ENCODE measurements at regions not wholly inside any gene's neighbourhood (a gene's known extent, or its start where the extent isn't known, plus 50 kb on each side); places are given as distances from the start of the nearest gene placed in this dataset.

DNA sequence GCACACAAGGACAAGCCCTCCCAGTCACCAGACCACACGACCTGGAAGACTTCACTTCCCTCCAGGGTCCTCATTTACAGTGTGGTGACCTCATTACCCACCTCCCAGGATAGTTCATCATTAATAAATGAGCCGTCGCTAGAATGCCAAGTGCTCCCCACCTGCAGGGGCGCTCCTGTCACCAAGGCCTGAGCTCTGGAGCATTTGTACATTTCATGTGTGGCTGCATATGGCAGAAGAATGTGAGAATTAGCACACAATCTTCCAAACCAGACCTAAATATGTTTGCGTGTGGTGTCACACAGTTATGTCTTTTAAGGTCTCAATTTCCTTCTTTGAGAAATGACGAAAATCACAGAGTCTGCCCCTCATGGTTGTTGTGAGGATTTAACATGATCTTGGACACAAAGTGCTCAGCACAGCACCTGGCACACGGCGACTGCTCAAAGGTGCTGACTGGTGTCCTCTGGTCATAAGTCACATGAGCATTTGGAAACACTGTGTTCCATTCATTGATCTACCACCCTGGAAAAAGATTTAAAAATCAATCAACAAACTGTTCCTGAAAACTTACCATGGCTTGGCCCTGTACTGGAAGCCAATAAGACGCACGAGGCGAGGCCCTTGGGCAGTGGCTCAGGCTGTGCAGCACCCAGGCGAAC lies 150.6 kb upstream of the SPACA7 start:
- Histone ChIP-seq H4K20me1 (replicated peaks in 1 of 2; ENCODE audit: control insufficient read depth in 1 of 2, insufficient read depth in 2 of 2, low read length in 2 of 2) (no peaks in the 10 kb centered on the region), H3K27me3 (replicated peaks in 1 of 4; ENCODE audit: control insufficient read depth in 3 of 4, extremely low read depth in 1 of 4, insufficient read depth in 3 of 4, low read length in 3 of 4) (peaks cover 0 to 1% (median 0%) of the 10 kb centered on the region in 4 experiments; a peak in 1 of 7 replicates), H3K27ac (ENCODE audit: low read depth, low read length) (no peak overlapping the region; the same call in 1 of the 2 replicates), H3K4me2 (ENCODE audit: insufficient read depth in 1 of 2, low read depth in 2 of 2, low read length in 2 of 2) (no peak overlapping the region), H4K8ac (ENCODE audit: extremely low read depth, insufficient read depth, low read length) (no peak overlapping the region), H2BK120ac (replicated peaks; ENCODE audit: low read depth, low read length) (no peak overlapping the region), H3K23ac (ENCODE audit: insufficient read length) (no peak overlapping the region), H3K23me2 (ENCODE audit: low read depth, low read length) (no peaks in the 10 kb centered on the region), H2BK12ac (ENCODE audit: low read depth, low read length) (no peak overlapping the region), H2BK20ac (ENCODE audit: low read length) (no peak overlapping the region), H3K9me3 (ENCODE audit: insufficient read depth in 2 of 2, low read depth in 1 of 2, low read length in 1 of 2) (no peaks in the 10 kb centered on the region), H4K91ac (replicated peaks; ENCODE audit: insufficient read length, low read length) (no peak overlapping the region), H3K79me2 (ENCODE audit: control insufficient read depth in 1 of 2, insufficient read depth in 2 of 2, low read length in 2 of 2) (no peaks in the 10 kb centered on the region), H2BK15ac (ENCODE audit: low read length) (no peak overlapping the region), H2AK5ac (ENCODE audit: low read depth, low read length) (no peak overlapping the region), H3K56ac (replicated peaks; ENCODE audit: insufficient read length, low read depth, low read length) (no peak overlapping the region), H3K4me1 (replicated peaks in 1 of 4; ENCODE audit: control insufficient read depth in 3 of 4, insufficient read depth in 4 of 4, low read length in 3 of 4) (no peaks in the 10 kb centered on the region), H3K18ac (ENCODE audit: extremely low read depth, low read length) (no peak overlapping the region), H2BK5ac (ENCODE audit: low read depth, low read length) (no peak overlapping the region), H3K4me3 (ENCODE audit: extremely low read depth in 1 of 4, insufficient read depth in 2 of 4, low read depth in 3 of 4, low read length in 4 of 4) (no peak overlapping the region), H3K4ac (replicated peaks; ENCODE audit: insufficient read length, low read depth, low read length) (no peak overlapping the region), H3K9ac (replicated peaks in 1 of 4; ENCODE audit: extremely low read depth in 1 of 4, low read depth in 3 of 4, low read length in 3 of 4) (no peak overlapping the region), H4K5ac (ENCODE audit: insufficient read length, low read depth, low read length) (no peak overlapping the region), H3K79me1 (ENCODE audit: low read depth, low read length) (no peaks in the 10 kb centered on the region), H3K36me3 (ENCODE audit: control insufficient read depth in 2 of 4, insufficient read depth in 4 of 4, low read length in 3 of 4) (no peaks in the 10 kb centered on the region), H2AFZ (ENCODE audit: low read length) (no peak overlapping the region), H3K14ac (ENCODE audit: insufficient read length) (no peak overlapping the region)
- no peak for TF ChIP-seq RNF2 (IDR thresholded peaks at IDR 0.05; ENCODE audit: borderline replicate concordance, low read depth, low read length, missing control alignments, poor library complexity, severe bottlenecking)
- TF ChIP-seq BRCA1 (IDR thresholded peaks at IDR 0.05; ENCODE audit: low read depth, low read length), result no peak
- TF ChIP-seq JUND (IDR thresholded peaks at IDR 0.05; ENCODE audit: low read length), result no peak
- TF ChIP-seq MAFK (IDR thresholded peaks at IDR 0.05; ENCODE audit: low read depth, low read length), result no peak
- TF ChIP-seq RAD21 (IDR thresholded peaks at IDR 0.05 in 1 of 2, conservative IDR thresholded peaks at IDR 0.05 in 1 of 2; ENCODE audit: low read depth in 2 of 2, low read length in 2 of 2), result no peak; a peak in 1 of 4 replicates
- no peak for TF ChIP-seq YY1 (IDR thresholded peaks at IDR 0.05; ENCODE audit: low read depth, low read length)
- no peak for TF ChIP-seq CTBP2 (IDR thresholded peaks at IDR 0.05; ENCODE audit: borderline replicate concordance, insufficient read depth, insufficient read length, low read length)
- TF ChIP-seq, protein P1, sequence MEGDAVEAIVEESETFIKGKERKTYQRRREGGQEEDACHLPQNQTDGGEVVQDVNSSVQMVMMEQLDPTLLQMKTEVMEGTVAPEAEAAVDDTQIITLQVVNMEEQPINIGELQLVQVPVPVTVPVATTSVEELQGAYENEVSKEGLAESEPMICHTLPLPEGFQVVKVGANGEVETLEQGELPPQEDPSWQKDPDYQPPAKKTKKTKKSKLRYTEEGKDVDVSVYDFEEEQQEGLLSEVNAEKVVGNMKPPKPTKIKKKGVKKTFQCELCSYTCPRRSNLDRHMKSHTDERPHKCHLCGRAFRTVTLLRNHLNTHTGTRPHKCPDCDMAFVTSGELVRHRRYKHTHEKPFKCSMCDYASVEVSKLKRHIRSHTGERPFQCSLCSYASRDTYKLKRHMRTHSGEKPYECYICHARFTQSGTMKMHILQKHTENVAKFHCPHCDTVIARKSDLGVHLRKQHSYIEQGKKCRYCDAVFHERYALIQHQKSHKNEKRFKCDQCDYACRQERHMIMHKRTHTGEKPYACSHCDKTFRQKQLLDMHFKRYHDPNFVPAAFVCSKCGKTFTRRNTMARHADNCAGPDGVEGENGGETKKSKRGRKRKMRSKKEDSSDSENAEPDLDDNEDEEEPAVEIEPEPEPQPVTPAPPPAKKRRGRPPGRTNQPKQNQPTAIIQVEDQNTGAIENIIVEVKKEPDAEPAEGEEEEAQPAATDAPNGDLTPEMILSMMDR (IDR thresholded peaks at IDR 0.05; ENCODE audit: control extremely low read depth in 1 of 3, insufficient read depth in 1 of 3, low read depth in 1 of 3, low read length in 3 of 3), result peak; percentile 22 to 46 (median 22)
- FAIRE-seq (no peak), DNase-seq (ENCODE audit: low read depth in 1 of 2, low spot score in 2 of 2) (no peak)
- CTCF ChIA-PET (ENCODE audit: partially characterized antibody), result interaction anchor here (0.9 kb wide), 1 partner anchor 46 kb away, joined by 3 read pairs; no protein-coding TSS in a partner anchor
- POLR2A ChIA-PET (ENCODE audit: partially characterized antibody), result no interaction called here
- WGBS, 2 experiments (ENCODE audit: extremely low coverage in 1 of 2, insufficient coverage in 1 of 2, insufficient read length in 1 of 2, insufficient replicate concordance in 2 of 2, low coverage in 1 of 2, low lambda C conversion rate in 2 of 2, missing lambda C conversion rate in 1 of 2), result 87% methylated on average over 12 of the region's 12 CpGs; no CpG with 5 or more reads in 1 of the 2 experiments
